Thyroid gland (tissue), 4 donors: ENCODE measurements at regions not wholly inside any gene's neighbourhood (a gene's known extent, or its start where the extent isn't known, plus 50 kb on each side); places are given as distances from the start of the nearest gene placed in this dataset.

Experiments used
- DNase-seq, 2 donors: peaks; one replicate each; pipeline ENCODE4 v3.0.0-alpha.2; 2019
- H3K27ac ChIP-seq, 3 donors: fragments of 200-600 bp; sonication (generic); 1 replicate in 2 of 3; 2 replicates in 1 of 3; pipeline ENCODE4 v1.5.1; 2016 to 2019; ENCODE audit warnings: mild to moderate bottlenecking in 1 of 3, moderate library complexity in 1 of 3
- H3K27me3 ChIP-seq: fragments of 200-600 bp; sonication (generic); one replicate; pipeline ENCODE4 v1.5.1; 2019
- H3K36me3 ChIP-seq, 2 donors: fragments of 200-600 bp; sonication (generic); one replicate each; pipeline ENCODE4 v1.5.1; 2016 to 2019
- H3K4me1 ChIP-seq, 2 donors: fragments of 200-600 bp; sonication (generic); one replicate each; pipeline ENCODE4 v1.5.1; 2017 to 2019
- H3K4me3 ChIP-seq, 3 donors: fragments of 200-600 bp; sonication (generic); replicated peaks in 1 of 3; 1 replicate in 2 of 3; 2 replicates in 1 of 3; pipeline ENCODE4 v1.5.1; 2016; ENCODE audit warnings: mild to moderate bottlenecking in 1 of 3
- H3K9me3 ChIP-seq: fragments of 200-600 bp; sonication (generic); one replicate; pipeline ENCODE4 v1.5.1; 2017
- CTCF ChIP-seq, 6 experiments: fragments of 200-600 bp in 3 of 6; fragments of 450-650 bp in 3 of 6; sonication (generic) in 3 of 6; IDR thresholded peaks; one replicate each; pipeline ENCODE4 v1.5.1; 2016 to 2019; ENCODE audit warnings: antibody characterized with exemption in 6 of 6, mild to moderate bottlenecking in 2 of 6, inconsistent platforms in 1 of 6, moderate library complexity in 1 of 6
- POLR2A ChIP-seq, 2 donors: fragments of 450-650 bp; IDR thresholded peaks; one replicate each; pipeline ENCODE4 v1.6.1; 2017; ENCODE audit warnings: antibody characterized with exemption in 2 of 2, mild to moderate bottlenecking in 2 of 2, moderate library complexity in 1 of 2
- WGBS, 2 donors: methylation state at CpG; one replicate each; pipeline ENCODE4 v1.1.5; 2017; 5-methylcytosine and 5-hydroxymethylcytosine counted together
- intact Hi-C: fragments of 100-400 bp; cut with DNase I; formaldehyde crosslinking; loops from one replicate; pipeline ENCODE4 v1.15.1; 2023

GRCh38 chr22:47645450-47645914 is 883.0 kb downstream of the TBC1D22A start:
- Histone ChIP-seq H3K9me3 (no peaks in the 10 kb centered on the region), H3K27me3 (no peaks in the 10 kb centered on the region), H3K4me3 (no peak overlapping the region), H3K36me3 (no peaks in the 10 kb centered on the region), H3K4me1 (no peaks in the 10 kb centered on the region), H3K27ac (no peak overlapping the region)
- TF ChIP-seq POLR2A (IDR thresholded peaks at IDR 0.05): no peak
- intact Hi-C loops: no loop called here
- WGBS, 2 donors: 82 to 85% methylated on average over 4 of the region's 4 CpGs
- DNase-seq: no peak

- TF ChIP-seq CTCF (IDR thresholded peaks at IDR 0.05): no peak
- TF ChIP-seq POLR2A (IDR thresholded peaks at IDR 0.05): no peak
- H3K4me3 ChIP-seq: no peak overlapping the region
- H3K27me3 ChIP-seq: no peaks in the 10 kb centered on the region
- no peak overlapping the region for H3K27ac ChIP-seq
- H3K9me3 ChIP-seq: no peaks in the 10 kb centered on the region
- H3K36me3 ChIP-seq: no peaks in the 10 kb centered on the region
- intact Hi-C loops: no loop called here
- WGBS, 2 donors: 82 to 86% methylated on average over 7 of the region's 7 CpGs
- DNase-seq: no peak
- no peaks in the 10 kb centered on the region for H3K4me1 ChIP-seq
Observed at GRCh38 chr22:47634347-47634746, 871.9 kb downstream of the TBC1D22A start.

GRCh38 chr22:47633111-47633510 is 870.7 kb downstream of the TBC1D22A start:
- no peak overlapping the region for H3K27ac ChIP-seq
- no peak for DNase-seq
- H3K4me1 ChIP-seq: no peaks in the 10 kb centered on the region
- no peak for TF ChIP-seq CTCF (IDR thresholded peaks at IDR 0.05)
- no peak for TF ChIP-seq POLR2A (IDR thresholded peaks at IDR 0.05)
- WGBS, 2 donors: 93 to 96% methylated on average over 6 of the region's 6 CpGs
- no peaks in the 10 kb centered on the region for H3K27me3 ChIP-seq
- no peak overlapping the region for H3K4me3 ChIP-seq
- H3K9me3 ChIP-seq: no peaks in the 10 kb centered on the region
- H3K36me3 ChIP-seq: no peaks in the 10 kb centered on the region
- intact Hi-C loops: no loop called here

- no peaks in the 10 kb centered on the region for H3K36me3 ChIP-seq
- H3K27me3 ChIP-seq: no peaks in the 10 kb centered on the region
- intact Hi-C loops: no loop called here
- WGBS, 2 donors: 63 to 80% methylated on average over 9 to 10 of the region's 10 CpGs
- TF ChIP-seq POLR2A (IDR thresholded peaks at IDR 0.05): no peak
- no peak for TF ChIP-seq CTCF (IDR thresholded peaks at IDR 0.05)
- DNase-seq: no peak
- H3K9me3 ChIP-seq: no peaks in the 10 kb centered on the region
- H3K4me3 ChIP-seq: no peak overlapping the region
- no peak overlapping the region for H3K27ac ChIP-seq
- no peaks in the 10 kb centered on the region for H3K4me1 ChIP-seq
Observed at GRCh38 chr22:47632701-47633100, 870.3 kb downstream of the TBC1D22A start.

- 92 to 93% methylated on average over 31 of the region's 31 CpGs for WGBS, 2 donors
- no peak for DNase-seq
- Histone ChIP-seq H3K4me1 (no peaks in the 10 kb centered on the region), H3K4me3 (no peak overlapping the region), H3K27me3 (no peaks in the 10 kb centered on the region), H3K27ac (no peak overlapping the region), H3K9me3 (no peaks in the 10 kb centered on the region), H3K36me3 (no peaks in the 10 kb centered on the region)
- intact Hi-C loops: no loop called here
- TF ChIP-seq POLR2A (IDR thresholded peaks at IDR 0.05): no peak
- no peak for TF ChIP-seq CTCF (IDR thresholded peaks at IDR 0.05)
Observed at GRCh38 chr22:47631571-47632102, 869.2 kb downstream of the TBC1D22A start.
